HCT116 (cell line): ENCODE measurements at regions not wholly inside any gene's neighbourhood (a gene's known extent, or its start where the extent isn't known, plus 50 kb on each side); places are given as distances from the start of the nearest gene placed in this dataset.

Experiments used
- ATAC-seq: fragments of 200-7000 bp; cut with Tn5 transposase; 2 replicates; pipeline ENCODE4 v1.9.1; 2020; ENCODE audit warnings: mild to moderate bottlenecking, moderate library complexity
- BruUV-seq: library from RNA; stranded (reverse); fragments of 400-500 nt; replicated peaks from 2 replicates; lab custom pipeline; 2021; lab: Mats Ljungman, UMichigan
- CTCF ChIA-PET: fragments of 300-600 bp; sonication (Branson Sonifier 250); formaldehyde crosslinking; loops from one replicate; lab custom pipeline; 2021; ENCODE audit warnings: antibody characterized with exemption; lab: Charles Lee
- POLR2A ChIA-PET: fragments of 300-600, 350-600 bp; sonication (Branson Sonifier 250); formaldehyde crosslinking; loops from one replicate; lab custom pipeline; 2021; ENCODE audit warnings: antibody characterized with exemption; lab: Charles Lee
- RAD21 ChIA-PET, 2 experiments: fragments of 300-600 bp; sonication (Branson Sonifier 250); formaldehyde crosslinking; loops; one replicate each; lab custom pipeline; 2023; ENCODE audit warnings: low total read pairs in 2 of 2; ENCODE audit not compliant: uncharacterized antibody in 2 of 2, unreplicated experiment in 2 of 2, low non-redundant PET in 1 of 2; lab: Charles Lee
- DNase-seq: peaks from one replicate; pipeline ENCODE4 v3.0.0-alpha.2; 2010; ENCODE audit warnings: low read depth, low spot score
- H2AFZ ChIP-seq: fragments of 200-600 bp; shearing (Covaris generic), sonication (generic); 2 replicates; pipeline ENCODE4 v1.6.1; 2017; ENCODE audit warnings: low read depth, mixed run types, mixed read lengths, antibody characterized with exemption, low read length; ENCODE audit not compliant: poor library complexity, severe bottlenecking
- H3K27ac ChIP-seq: 2 replicates; pipeline ENCODE4 v1.5.1; 2012; ENCODE audit warnings: low read depth, low read length
- H3K27me3 ChIP-seq: fragments of 200-600 bp; sonication (generic); 2 replicates; pipeline ENCODE4 v1.6.1; 2016; ENCODE audit warnings: mixed run types, low read length, mixed read lengths; ENCODE audit not compliant: insufficient read depth
- H3K36me3 ChIP-seq, 2 experiments: fragments of 200-500 bp in 1 of 2; fragments of 200-600 bp in 1 of 2; sonication (Bioruptor generic) in 1 of 2; sonication (generic) in 1 of 2; 2 replicates each; pipeline versions ENCODE4 v1.5.1 to v1.6.1; 2014 to 2016; ENCODE audit warnings: low read length in 2 of 2, inconsistent platforms in 1 of 2, mixed read lengths in 1 of 2, mixed run types in 1 of 2; ENCODE audit not compliant: insufficient read depth in 2 of 2, control insufficient read depth in 1 of 2
- H3K4me1 ChIP-seq, 2 experiments: fragments of 200-600 bp in 1 of 2; sonication (generic) in 1 of 2; 2 replicates each; pipeline versions ENCODE4 v1.5.1 to v1.6.1; 2012 to 2017; ENCODE audit warnings: low read length in 2 of 2, inconsistent platforms in 1 of 2, mild to moderate bottlenecking in 1 of 2, mixed read lengths in 1 of 2, mixed run types in 1 of 2, moderate library complexity in 1 of 2; ENCODE audit not compliant: insufficient read depth in 2 of 2, control insufficient read depth in 1 of 2
- H3K4me2 ChIP-seq: fragments of 200-600 bp; sonication (generic); 2 replicates; pipeline ENCODE4 v1.6.1; 2017; ENCODE audit warnings: mixed run types, low read length, mixed read lengths
- H3K4me3 ChIP-seq, 2 experiments: fragments of 200-600 bp in 1 of 2; sonication (generic) in 1 of 2; replicated peaks in 1 of 2; 2 replicates each; pipeline ENCODE4 v1.5.1; 2011 to 2016; ENCODE audit warnings: low read length in 2 of 2, control low read depth in 1 of 2, low read depth in 1 of 2, mild to moderate bottlenecking in 1 of 2, mixed read lengths in 1 of 2, mixed run types in 1 of 2
- H3K79me2 ChIP-seq: fragments of 200-600 bp; sonication (generic); 2 replicates; pipeline ENCODE4 v1.6.1; 2017; ENCODE audit warnings: mild to moderate bottlenecking, mixed run types, low read length, moderate library complexity, mixed read lengths; ENCODE audit not compliant: insufficient read depth
- H3K9ac ChIP-seq: fragments of 200-600 bp; sonication (generic); 2 replicates; pipeline ENCODE4 v1.6.1; 2016; ENCODE audit warnings: low read length, mixed read lengths
- H3K9me2 ChIP-seq: fragments of 200-600 bp; sonication (generic), shearing (Covaris generic); 2 replicates; pipeline ENCODE4 v1.6.1; 2017; ENCODE audit warnings: mixed run types, mild to moderate bottlenecking, moderate library complexity; ENCODE audit not compliant: insufficient read depth
- H3K9me3 ChIP-seq, 2 experiments: fragments of 200-500 bp in 1 of 2; fragments of 200-600 bp in 1 of 2; sonication (Bioruptor generic) in 1 of 2; sonication (generic) in 1 of 2; 2 replicates each; pipeline ENCODE4 v1.6.1; 2014 to 2017; ENCODE audit warnings: low read length in 2 of 2, mixed read lengths in 2 of 2, inconsistent platforms in 1 of 2, low read depth in 1 of 2, mild to moderate bottlenecking in 1 of 2, mixed run types in 1 of 2, moderate library complexity in 1 of 2; ENCODE audit not compliant: control insufficient read depth in 1 of 2, insufficient read depth in 1 of 2
- H4K20me1 ChIP-seq: fragments of 200-600 bp; sonication (generic), shearing (Covaris generic); 2 replicates; pipeline ENCODE4 v1.6.1; 2017; ENCODE audit warnings: mixed run types, mild to moderate bottlenecking, moderate library complexity; ENCODE audit not compliant: insufficient read depth
- CBX3 ChIP-seq: IDR thresholded peaks from 2 replicates; pipeline ENCODE4 v1.6.1; 2012; ENCODE audit warnings: low read depth
- EGR1 ChIP-seq: IDR thresholded peaks from 2 replicates; pipeline ENCODE4 v1.6.1; 2012; ENCODE audit warnings: low read depth
- EZH2 ChIP-seq: fragments of 200-600 bp; sonication (generic); IDR thresholded peaks from 2 replicates; pipeline ENCODE4 v1.6.1; 2017; ENCODE audit warnings: antibody characterized with exemption, mixed run types
- EZH2phosphoT487 ChIP-seq: fragments of 200-600 bp; IDR thresholded peaks from 2 replicates; pipeline ENCODE4 v1.6.1; 2018; ENCODE audit warnings: antibody characterized with exemption, borderline replicate concordance
- FOSL1 ChIP-seq: IDR thresholded peaks from 2 replicates; pipeline ENCODE4 v1.6.1; 2012; ENCODE audit warnings: low read depth
- JUND ChIP-seq: IDR thresholded peaks from 2 replicates; pipeline ENCODE4 v1.6.1; 2012
- MAX ChIP-seq: IDR thresholded peaks from 2 replicates; pipeline ENCODE4 v1.6.1; 2012
- POLR2AphosphoS5 ChIP-seq: IDR thresholded peaks from 2 replicates; pipeline ENCODE4 v1.6.1; 2011; ENCODE audit warnings: mild to moderate bottlenecking, low read depth, low read length, moderate library complexity
- RAD21 ChIP-seq: IDR thresholded peaks from 2 replicates; pipeline ENCODE4 v1.6.1; 2012; ENCODE audit warnings: low read depth, mild to moderate bottlenecking
- SIN3A ChIP-seq: IDR thresholded peaks from 2 replicates; pipeline ENCODE4 v1.6.1; 2012; ENCODE audit warnings: low read depth
- SP1 ChIP-seq: IDR thresholded peaks from 2 replicates; pipeline ENCODE4 v1.6.1; 2012; ENCODE audit warnings: low read depth
- SRF ChIP-seq: IDR thresholded peaks from 2 replicates; pipeline ENCODE4 v1.6.1; 2012; ENCODE audit warnings: low read depth
- TCF7L2 ChIP-seq: IDR thresholded peaks from 2 replicates; pipeline ENCODE4 v1.7.0; 2011; ENCODE audit warnings: borderline replicate concordance, inconsistent platforms; ENCODE audit not compliant: insufficient read depth, insufficient read length; ENCODE audit errors: extremely low read depth
- YY1 ChIP-seq: IDR thresholded peaks from 2 replicates; pipeline ENCODE4 v1.6.1; 2011; ENCODE audit warnings: low read length, low read depth, moderate library complexity, mild to moderate bottlenecking; ENCODE audit not compliant: insufficient replicate concordance; ENCODE audit errors: extremely low read depth
- ZFX ChIP-seq: fragments of 450-650 bp; IDR thresholded peaks from 2 replicates; pipeline ENCODE4 v1.6.1; 2017
- ZNF274 ChIP-seq: fragments of 200-500 bp; sonication (Bioruptor generic); IDR thresholded peaks from 2 replicates; pipeline ENCODE4 v1.6.1; 2014; ENCODE audit warnings: mild to moderate bottlenecking, low read depth, low read length, inconsistent platforms
- intact Hi-C: fragments of 100-400 bp; cut with micrococcal nuclease; formaldehyde crosslinking; loops from 2 replicates; pipeline ENCODE4 v1.10.0; 2022
- TF ChIP-seq, protein P1 (sequence below), 3 experiments: fragments of 200-600 bp in 1 of 3; sonication (generic) in 1 of 3; IDR thresholded peaks in 2 of 3; conservative IDR thresholded peaks in 1 of 3; 2 replicates each; pipeline ENCODE4 v1.5.1; 2012 to 2017; ENCODE audit warnings: low read depth in 2 of 3, low read length in 2 of 3, antibody characterized with exemption in 1 of 3, borderline replicate concordance in 1 of 3, control low read depth in 1 of 3, mild to moderate bottlenecking in 1 of 3, mixed read lengths in 1 of 3, mixed run types in 1 of 3, moderate library complexity in 1 of 3; ENCODE audit not compliant: insufficient read depth in 1 of 3
- TF ChIP-seq, protein P2 (sequence below): IDR thresholded peaks from 2 replicates; pipeline ENCODE4 v1.6.1; 2011; ENCODE audit warnings: mild to moderate bottlenecking, low read length, moderate library complexity; ENCODE audit not compliant: insufficient replicate concordance; ENCODE audit errors: extremely low read depth
- TF ChIP-seq, protein P3 (sequence below): IDR thresholded peaks from 2 replicates; pipeline ENCODE4 v1.6.1; 2012; ENCODE audit warnings: low read depth

DNA sequence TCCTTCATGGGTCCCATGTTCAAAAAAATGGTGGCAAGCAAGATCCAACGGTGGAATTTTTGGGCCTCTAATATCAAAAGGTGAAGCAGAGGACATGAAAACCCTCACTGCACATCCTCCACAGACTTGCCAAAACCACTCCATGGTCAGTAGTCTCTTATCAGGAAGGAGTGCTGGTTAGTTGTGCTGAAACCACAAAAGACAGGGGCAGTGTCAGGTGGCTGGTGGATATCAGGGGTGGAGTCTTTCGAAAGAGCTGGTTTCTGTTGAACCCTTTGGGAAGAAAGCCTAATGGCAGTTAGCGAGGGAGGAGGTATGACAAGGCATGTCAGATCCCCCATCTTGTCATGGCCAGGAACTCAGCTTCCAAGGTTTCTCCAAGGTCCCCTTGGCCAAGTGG, 395.9 kb upstream of the CAMK1G start:
- RAD21 ChIA-PET: no interaction called here
- no peaks in the 10 kb centered on the region for H3K9me3 ChIP-seq
- no peak overlapping the region for H3K4me2 ChIP-seq
- no peak overlapping the region for H3K27ac ChIP-seq
- no peaks in the 10 kb centered on the region for H3K9me2 ChIP-seq
- TF ChIP-seq YY1 (no peak), EZH2phosphoT487 (no peak), TCF7L2 (no peak), EZH2 (no peak), ZNF274 (no peak), POLR2AphosphoS5 (no peak), RAD21 (no peak), FOSL1 (no peak), MAX (no peak), JUND (no peak), SP1 (no peak), CBX3 (no peak), SIN3A (no peak), EGR1 (no peak), ZFX (no peak), SRF (no peak)
- TF ChIP-seq, protein P1, sequence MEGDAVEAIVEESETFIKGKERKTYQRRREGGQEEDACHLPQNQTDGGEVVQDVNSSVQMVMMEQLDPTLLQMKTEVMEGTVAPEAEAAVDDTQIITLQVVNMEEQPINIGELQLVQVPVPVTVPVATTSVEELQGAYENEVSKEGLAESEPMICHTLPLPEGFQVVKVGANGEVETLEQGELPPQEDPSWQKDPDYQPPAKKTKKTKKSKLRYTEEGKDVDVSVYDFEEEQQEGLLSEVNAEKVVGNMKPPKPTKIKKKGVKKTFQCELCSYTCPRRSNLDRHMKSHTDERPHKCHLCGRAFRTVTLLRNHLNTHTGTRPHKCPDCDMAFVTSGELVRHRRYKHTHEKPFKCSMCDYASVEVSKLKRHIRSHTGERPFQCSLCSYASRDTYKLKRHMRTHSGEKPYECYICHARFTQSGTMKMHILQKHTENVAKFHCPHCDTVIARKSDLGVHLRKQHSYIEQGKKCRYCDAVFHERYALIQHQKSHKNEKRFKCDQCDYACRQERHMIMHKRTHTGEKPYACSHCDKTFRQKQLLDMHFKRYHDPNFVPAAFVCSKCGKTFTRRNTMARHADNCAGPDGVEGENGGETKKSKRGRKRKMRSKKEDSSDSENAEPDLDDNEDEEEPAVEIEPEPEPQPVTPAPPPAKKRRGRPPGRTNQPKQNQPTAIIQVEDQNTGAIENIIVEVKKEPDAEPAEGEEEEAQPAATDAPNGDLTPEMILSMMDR (IDR thresholded peaks at IDR 0.05 in 2 of 3, conservative IDR thresholded peaks at IDR 0.05 in 1 of 3; ENCODE audit: borderline replicate concordance in 1 of 3, insufficient read depth in 1 of 3, low read depth in 2 of 3, low read length in 2 of 3): no peak
- TF ChIP-seq, protein P2, sequence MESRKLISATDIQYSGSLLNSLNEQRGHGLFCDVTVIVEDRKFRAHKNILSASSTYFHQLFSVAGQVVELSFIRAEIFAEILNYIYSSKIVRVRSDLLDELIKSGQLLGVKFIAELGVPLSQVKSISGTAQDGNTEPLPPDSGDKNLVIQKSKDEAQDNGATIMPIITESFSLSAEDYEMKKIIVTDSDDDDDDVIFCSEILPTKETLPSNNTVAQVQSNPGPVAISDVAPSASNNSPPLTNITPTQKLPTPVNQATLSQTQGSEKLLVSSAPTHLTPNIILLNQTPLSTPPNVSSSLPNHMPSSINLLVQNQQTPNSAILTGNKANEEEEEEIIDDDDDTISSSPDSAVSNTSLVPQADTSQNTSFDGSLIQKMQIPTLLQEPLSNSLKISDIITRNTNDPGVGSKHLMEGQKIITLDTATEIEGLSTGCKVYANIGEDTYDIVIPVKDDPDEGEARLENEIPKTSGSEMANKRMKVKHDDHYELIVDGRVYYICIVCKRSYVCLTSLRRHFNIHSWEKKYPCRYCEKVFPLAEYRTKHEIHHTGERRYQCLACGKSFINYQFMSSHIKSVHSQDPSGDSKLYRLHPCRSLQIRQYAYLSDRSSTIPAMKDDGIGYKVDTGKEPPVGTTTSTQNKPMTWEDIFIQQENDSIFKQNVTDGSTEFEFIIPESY: no peak
- TF ChIP-seq, protein P3, sequence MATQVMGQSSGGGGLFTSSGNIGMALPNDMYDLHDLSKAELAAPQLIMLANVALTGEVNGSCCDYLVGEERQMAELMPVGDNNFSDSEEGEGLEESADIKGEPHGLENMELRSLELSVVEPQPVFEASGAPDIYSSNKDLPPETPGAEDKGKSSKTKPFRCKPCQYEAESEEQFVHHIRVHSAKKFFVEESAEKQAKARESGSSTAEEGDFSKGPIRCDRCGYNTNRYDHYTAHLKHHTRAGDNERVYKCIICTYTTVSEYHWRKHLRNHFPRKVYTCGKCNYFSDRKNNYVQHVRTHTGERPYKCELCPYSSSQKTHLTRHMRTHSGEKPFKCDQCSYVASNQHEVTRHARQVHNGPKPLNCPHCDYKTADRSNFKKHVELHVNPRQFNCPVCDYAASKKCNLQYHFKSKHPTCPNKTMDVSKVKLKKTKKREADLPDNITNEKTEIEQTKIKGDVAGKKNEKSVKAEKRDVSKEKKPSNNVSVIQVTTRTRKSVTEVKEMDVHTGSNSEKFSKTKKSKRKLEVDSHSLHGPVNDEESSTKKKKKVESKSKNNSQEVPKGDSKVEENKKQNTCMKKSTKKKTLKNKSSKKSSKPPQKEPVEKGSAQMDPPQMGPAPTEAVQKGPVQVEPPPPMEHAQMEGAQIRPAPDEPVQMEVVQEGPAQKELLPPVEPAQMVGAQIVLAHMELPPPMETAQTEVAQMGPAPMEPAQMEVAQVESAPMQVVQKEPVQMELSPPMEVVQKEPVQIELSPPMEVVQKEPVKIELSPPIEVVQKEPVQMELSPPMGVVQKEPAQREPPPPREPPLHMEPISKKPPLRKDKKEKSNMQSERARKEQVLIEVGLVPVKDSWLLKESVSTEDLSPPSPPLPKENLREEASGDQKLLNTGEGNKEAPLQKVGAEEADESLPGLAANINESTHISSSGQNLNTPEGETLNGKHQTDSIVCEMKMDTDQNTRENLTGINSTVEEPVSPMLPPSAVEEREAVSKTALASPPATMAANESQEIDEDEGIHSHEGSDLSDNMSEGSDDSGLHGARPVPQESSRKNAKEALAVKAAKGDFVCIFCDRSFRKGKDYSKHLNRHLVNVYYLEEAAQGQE: no peak
- H3K79me2 ChIP-seq: no peaks in the 10 kb centered on the region
- BruUV-seq: no TSS peak
- H3K4me3 ChIP-seq: no peak overlapping the region
- H3K27me3 ChIP-seq: no peaks in the 10 kb centered on the region
- H2AFZ ChIP-seq: no peak overlapping the region
- H3K4me1 ChIP-seq: no peaks in the 10 kb centered on the region
- ATAC-seq (no peak), DNase-seq (no peak)
- H3K9ac ChIP-seq: no peak overlapping the region
- intact Hi-C loops: no loop called here
- H3K36me3 ChIP-seq: no peaks in the 10 kb centered on the region
- POLR2A ChIA-PET: no interaction called here
- H4K20me1 ChIP-seq: no peaks in the 10 kb centered on the region
- CTCF ChIA-PET: no interaction called here
